ENCODE measurements at regions not wholly inside any gene's neighbourhood (a gene's known extent, or its start where the extent isn't known, plus 50 kb on each side); places are given as distances from the start of the nearest gene placed in this dataset.

DNA sequence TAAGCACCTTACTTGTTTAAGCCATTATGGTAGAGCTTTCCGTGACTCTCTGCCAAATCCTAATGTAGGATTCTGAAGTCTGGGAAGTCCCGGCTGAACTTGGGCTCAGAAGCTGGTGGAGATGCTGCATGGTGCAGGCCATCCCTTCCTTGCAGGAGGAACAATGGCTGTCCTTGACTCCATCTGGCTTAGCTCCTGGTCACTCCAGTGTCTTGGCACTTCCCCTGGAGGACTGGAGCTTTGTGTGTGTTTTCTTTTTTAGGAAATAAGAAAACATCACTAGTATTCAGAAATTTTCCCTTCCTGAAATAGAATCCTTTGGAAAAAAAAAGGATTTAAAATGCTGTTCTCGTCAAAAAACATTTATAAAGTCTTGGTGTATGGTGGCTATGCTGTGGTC, 209.3 kb upstream of the ROPN1 start:
- TF ChIP-seq ZNF274 (IDR thresholded peaks at IDR 0.05; ENCODE audit: low read depth, low read length) (no peak), SUZ12 (IDR thresholded peaks at IDR 0.05; ENCODE audit: extremely low read depth, insufficient read depth, insufficient read length) (no peak), YY1 (IDR thresholded peaks at IDR 0.05; ENCODE audit: insufficient read depth, insufficient read length) (no peak)
